ENCODE measurements at regions not wholly inside any gene's neighbourhood (a gene's known extent, or its start where the extent isn't known, plus 50 kb on each side); places are given as distances from the start of the nearest gene placed in this dataset.

- no peak for DNase-seq (ENCODE audit: low spot score)
Measured at GRCh38 chr18:40789286-40789685, 1165.7 kb upstream of the PIK3C3 start.

- no peak for DNase-seq (ENCODE audit: low spot score)
Measured at GRCh38 chr18:40782453-40783130, 1172.4 kb upstream of the PIK3C3 start.

DNA sequence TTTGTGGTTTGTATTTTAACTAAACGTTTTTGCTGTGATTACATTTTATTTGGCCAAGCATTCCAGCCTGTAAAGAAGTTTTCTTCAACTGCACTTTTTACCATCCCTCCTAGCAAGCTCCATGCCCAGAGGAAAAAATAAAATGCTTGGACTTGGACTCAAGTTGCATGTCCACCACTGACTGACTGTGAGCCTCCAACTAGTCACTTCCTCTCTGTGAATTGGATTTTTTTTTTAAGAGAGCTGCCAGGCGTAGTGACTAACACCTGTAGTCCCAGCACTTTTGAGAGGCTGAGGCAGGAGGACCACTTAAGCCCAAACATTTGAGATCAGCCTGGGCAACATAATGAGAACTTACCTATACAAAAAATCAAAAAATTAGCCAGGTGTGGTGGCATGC lies 1185.2 kb upstream of the PIK3C3 start:
- DNase-seq (ENCODE audit: low spot score), result no peak

GRCh38 chr18:40760251-40760650 lies 1194.8 kb upstream of the PIK3C3 start:
- DNase-seq (ENCODE audit: low spot score), result no peak

- DNase-seq (ENCODE audit: low spot score), result no peak
Measured at GRCh38 chr18:40754477-40754876, 1200.6 kb upstream of the PIK3C3 start.

DNA sequence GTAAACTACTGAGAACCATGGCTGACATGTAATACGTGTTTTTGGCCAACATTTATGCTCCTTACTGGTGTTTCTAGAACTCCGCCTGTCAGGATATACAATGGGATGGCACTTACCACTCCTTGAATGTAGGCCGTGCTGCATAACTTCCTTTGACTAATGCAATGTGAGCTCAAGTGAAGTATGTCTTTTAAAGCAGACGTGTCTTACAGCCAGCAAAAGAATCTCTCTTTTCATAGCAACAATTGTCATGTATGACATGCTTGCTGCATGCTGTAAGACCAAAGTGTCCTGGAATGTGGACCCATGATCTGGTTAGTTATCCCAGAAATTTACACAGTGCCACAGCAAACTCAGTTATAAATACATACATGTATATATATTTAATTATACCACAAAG lies 1202.7 kb upstream of the PIK3C3 start:
- DNase-seq (ENCODE audit: low spot score), result no peak

DNA sequence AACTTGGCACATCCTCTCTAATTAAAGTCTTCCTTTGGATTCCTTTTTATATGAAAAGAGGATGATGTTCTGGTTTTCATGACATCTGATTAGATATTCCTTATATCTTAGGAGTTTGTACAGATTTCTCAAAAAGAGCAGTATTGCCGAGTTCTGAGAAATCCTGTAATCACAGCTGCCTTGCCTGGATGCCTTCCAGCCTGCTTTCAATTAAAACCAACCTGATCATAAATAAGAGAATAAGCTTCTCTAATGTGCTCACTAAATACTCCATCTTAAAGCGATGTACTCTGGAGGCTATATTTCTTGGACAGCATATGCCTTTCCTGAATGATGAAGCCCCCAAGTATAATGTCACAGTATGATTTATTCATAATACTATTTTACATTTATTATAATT lies 1203.8 kb upstream of the PIK3C3 start:
- DNase-seq (ENCODE audit: low spot score), result no peak

DNA sequence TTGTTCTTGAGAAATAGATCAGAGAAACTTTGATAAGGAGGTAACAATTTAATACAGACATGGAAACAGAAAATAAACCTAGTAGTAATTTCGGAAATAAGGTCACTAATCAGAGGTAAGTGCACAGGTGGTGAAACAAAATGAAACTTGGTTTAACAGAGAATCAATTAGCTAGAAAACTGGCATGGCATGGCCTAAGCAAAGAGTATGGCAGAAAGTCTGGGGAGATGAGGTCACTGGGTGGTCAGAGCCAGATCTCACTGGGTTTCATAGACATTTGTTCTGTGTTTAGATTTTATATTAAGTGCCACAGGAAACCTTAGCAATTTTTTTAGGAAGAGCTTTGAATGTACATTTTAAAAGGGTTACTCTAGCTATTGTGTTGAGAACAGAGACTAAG lies 1216.0 kb upstream of the PIK3C3 start:
- DNase-seq (ENCODE audit: low spot score), result no peak

DNA sequence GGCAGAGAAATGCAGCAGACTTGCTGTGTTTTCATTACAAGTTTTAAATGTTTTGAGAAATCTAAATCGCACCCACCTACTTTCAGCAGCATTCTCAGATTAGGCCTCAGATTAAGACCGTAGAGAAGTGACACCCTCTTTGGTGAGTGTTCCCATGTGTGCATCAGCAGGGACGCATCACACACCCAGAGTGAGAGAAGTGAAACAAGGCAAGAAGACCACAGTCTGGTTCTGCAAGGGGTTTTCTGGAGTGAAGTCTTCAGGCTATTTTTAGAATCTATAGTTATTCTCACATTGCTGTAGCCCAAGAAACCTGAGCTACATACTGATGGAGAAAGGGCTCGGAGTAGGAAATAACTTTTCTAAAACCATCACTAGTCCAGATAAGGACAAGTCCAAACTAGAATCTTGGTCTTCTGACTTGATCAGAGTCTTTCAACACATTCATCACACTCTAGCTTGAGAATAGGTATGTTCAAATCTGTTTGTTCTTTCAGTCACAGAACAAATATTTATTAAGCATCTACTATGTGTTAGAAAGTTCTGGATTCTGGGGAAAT lies 1216.6 kb upstream of the PIK3C3 start:
- no peak for DNase-seq (ENCODE audit: low spot score)

- DNase-seq (ENCODE audit: low spot score), result no peak
Measured at GRCh38 chr18:40708726-40709125, 1246.3 kb upstream of the PIK3C3 start.

GRCh38 chr18:40707797-40708196 lies 1247.2 kb upstream of the PIK3C3 start:
- DNase-seq (ENCODE audit: low spot score), result no peak

GRCh38 chr18:40698129-40698528 lies 1256.9 kb upstream of the PIK3C3 start:
- DNase-seq (ENCODE audit: low spot score), result no peak

DNA sequence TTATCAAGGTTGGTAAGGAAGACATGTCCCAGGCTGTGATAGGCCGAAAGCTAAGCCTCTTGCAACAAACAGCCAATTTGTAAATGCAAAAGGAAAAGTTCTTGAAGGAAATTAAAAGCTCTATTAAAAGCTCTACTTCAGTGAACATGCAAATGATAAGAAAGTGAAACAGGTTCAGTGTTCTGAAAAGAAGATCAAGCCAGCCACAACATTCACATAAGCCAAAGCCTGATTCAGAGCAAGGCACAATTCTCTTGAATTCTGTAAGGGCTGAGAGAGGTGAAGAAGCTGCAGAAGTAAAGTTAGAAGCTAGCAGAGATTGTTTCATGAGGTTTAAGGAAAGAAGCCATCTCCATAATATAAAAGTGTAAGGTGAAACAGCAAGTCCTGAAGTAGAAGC lies 1259.5 kb upstream of the PIK3C3 start:
- no peak for DNase-seq (ENCODE audit: low spot score)

- DNase-seq (ENCODE audit: low spot score), result no peak
Measured at GRCh38 chr18:40692871-40693270, 1262.2 kb upstream of the PIK3C3 start.

- DNase-seq (ENCODE audit: low spot score), result no peak
Measured at GRCh38 chr18:40690062-40690461, 1265.0 kb upstream of the PIK3C3 start.

DNA sequence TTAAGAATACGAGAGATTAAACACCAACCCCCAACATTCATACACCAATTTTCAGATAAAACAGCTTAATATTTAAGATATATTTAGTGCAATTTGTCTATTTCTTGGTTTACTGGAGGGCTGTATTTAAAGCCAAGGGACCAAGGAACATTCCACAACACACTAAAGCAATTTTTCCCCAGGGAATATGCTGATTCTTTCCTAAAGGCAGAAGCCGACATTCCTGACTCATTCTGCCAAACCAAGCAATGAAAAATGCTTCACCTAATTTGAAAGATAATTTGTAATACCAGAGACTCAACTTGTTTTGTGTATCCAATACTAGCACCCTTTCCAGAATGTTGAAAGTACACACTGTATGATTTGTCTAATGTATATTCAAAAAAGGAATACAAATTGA lies 1267.6 kb upstream of the PIK3C3 start:
- DNase-seq (ENCODE audit: low spot score), result no peak

- DNase-seq (ENCODE audit: low spot score), result no peak
Measured at GRCh38 chr18:40686836-40687235, 1268.2 kb upstream of the PIK3C3 start.

- no peak for DNase-seq (ENCODE audit: low spot score)
Measured at GRCh38 chr18:40685219-40685618, 1269.8 kb upstream of the PIK3C3 start.

DNA sequence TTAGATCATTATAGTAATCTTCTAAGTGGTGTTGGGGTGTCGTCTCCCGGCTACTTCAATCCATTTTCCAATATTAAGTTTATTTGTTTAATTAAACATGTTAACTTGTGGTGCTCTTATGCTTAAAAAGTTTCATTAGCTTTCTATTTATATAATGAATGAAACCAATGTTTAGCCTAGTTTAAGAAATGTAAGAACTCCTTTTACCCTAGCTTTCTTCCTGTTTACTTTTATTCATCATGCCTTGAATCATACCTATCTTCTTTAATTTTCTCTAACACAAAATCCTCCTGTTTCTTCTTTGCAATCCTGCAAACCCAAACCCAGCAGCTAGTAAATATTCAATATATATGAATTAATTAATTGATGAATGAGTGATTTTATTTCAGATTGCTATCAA lies 1276.7 kb upstream of the PIK3C3 start:
- DNase-seq (ENCODE audit: low spot score), result no peak

DNA sequence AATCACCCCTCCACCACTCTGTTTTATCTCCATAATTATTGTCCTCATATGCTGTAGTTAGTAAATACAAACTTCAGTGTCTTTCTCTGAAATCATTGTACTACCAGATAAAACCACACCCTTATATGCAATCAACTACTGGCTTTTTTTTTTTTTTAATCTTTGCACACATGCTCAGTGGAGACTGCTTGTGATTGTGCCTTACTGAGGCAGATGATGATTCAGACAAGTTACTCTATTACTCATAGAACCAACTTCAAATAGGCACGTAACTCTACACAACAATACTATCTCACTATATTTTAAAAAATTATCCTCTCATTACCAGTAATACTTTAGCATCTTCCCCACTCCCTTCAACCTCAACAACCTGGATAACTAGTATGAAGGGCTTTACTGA lies 1278.4 kb upstream of the PIK3C3 start:
- DNase-seq (ENCODE audit: low spot score), result no peak

DNA sequence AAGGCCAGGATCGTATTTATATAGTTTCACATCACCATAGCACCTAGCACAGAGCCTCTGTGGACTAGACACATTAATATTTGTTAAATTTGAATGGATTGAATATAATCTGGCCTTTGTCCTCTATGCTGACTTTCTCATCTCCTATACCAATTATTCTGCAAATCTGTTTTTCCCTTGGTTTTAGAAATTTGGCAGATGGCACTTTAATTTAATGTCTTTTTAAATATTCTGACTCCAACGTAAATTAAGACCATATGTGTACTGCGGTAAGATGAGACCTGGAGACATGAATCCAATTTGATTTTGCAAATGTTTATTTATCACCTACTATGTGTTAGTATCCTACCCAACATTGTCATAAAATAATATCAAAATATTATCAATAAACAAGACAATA lies 1281.9 kb upstream of the PIK3C3 start:
- no peak for DNase-seq (ENCODE audit: low spot score)

GRCh38 chr18:40672590-40672989 lies 1282.4 kb upstream of the PIK3C3 start:
- no peak for DNase-seq (ENCODE audit: low spot score)

DNA sequence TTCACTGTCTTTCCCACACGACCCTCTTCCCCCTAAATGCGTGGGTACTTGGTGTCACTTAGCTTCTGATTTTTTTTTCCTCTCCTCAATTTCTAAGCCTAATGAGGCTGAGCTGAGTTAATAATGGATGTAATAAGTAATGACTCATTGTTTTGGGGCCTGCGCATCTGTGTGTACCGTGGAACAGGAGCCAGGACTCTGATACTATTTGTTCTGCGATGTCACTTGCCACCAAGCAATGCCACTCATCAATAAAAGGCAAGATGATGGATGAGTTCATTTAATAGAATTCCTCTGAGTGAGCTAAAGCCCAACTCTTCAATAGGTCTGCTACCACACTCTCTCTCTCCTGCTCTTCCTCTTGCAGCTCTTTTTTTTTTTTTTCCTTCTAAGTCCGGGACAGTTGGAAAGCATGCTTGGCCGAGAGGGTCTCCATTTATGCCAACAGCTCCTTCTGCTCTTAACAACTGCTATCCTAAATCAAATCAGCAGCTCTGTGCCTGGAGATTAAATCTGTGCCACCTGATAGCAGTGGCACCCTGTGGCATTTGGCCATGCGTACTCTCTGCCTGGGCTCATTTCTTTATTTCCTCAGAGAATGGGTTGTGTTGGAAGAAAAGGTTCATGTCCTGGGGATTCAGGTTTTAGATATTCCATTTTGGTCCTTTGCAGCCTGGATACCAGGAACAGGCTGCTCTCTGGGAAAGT lies 1284.2 kb upstream of the PIK3C3 start:
- no peak for DNase-seq (ENCODE audit: low spot score)

Measured in HuH-7.5 (cell line).